Neural progenitor cell (in vitro differentiated cells): ENCODE measurements at regions not wholly inside any gene's neighbourhood (a gene's known extent, or its start where the extent isn't known, plus 50 kb on each side); places are given as distances from the start of the nearest gene placed in this dataset.

ENCODE experiments used
- EZH2 ChIP-seq: fragments of 200-600 bp; sonication (generic); IDR thresholded peaks from 2 replicates; pipeline ENCODE4 v1.6.1; 2017; ENCODE audit warnings: antibody characterized with exemption, mild to moderate bottlenecking, moderate library complexity
- EZH2phosphoT487 ChIP-seq: fragments of 200-600 bp; sonication (generic); IDR thresholded peaks from 2 replicates; pipeline ENCODE4 v1.6.1; 2017; ENCODE audit warnings: antibody characterized with exemption
- TF ChIP-seq, protein P1 (sequence below): fragments of 200-600 bp; sonication (generic); IDR thresholded peaks from 2 replicates; pipeline ENCODE4 v1.5.1; 2017; ENCODE audit warnings: antibody characterized with exemption, mild to moderate bottlenecking

GRCh38 chr14:81632157-81632556 lies 98.5 kb upstream of the SEL1L start:
- TF ChIP-seq, protein P1, sequence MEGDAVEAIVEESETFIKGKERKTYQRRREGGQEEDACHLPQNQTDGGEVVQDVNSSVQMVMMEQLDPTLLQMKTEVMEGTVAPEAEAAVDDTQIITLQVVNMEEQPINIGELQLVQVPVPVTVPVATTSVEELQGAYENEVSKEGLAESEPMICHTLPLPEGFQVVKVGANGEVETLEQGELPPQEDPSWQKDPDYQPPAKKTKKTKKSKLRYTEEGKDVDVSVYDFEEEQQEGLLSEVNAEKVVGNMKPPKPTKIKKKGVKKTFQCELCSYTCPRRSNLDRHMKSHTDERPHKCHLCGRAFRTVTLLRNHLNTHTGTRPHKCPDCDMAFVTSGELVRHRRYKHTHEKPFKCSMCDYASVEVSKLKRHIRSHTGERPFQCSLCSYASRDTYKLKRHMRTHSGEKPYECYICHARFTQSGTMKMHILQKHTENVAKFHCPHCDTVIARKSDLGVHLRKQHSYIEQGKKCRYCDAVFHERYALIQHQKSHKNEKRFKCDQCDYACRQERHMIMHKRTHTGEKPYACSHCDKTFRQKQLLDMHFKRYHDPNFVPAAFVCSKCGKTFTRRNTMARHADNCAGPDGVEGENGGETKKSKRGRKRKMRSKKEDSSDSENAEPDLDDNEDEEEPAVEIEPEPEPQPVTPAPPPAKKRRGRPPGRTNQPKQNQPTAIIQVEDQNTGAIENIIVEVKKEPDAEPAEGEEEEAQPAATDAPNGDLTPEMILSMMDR = no peak
- TF ChIP-seq EZH2phosphoT487 (no peak), EZH2 (no peak)
